Activated CD4-positive, alpha-beta T cell treated with anti-CD3 and anti-CD28 coated beads for 4 hours (primary cell): ENCODE measurements at regions not wholly inside any gene's neighbourhood (a gene's known extent, or its start where the extent isn't known, plus 50 kb on each side); places are given as distances from the start of the nearest gene placed in this dataset.

ENCODE experiments used
- DNase-seq, 2 donors: peaks; one replicate each; pipeline ENCODE4 v3.0.0-alpha.2; 2020

GRCh38 chr4:53805291-53805690, 214.0 kb upstream of the LNX1 start:
- DNase-seq = no peak

GRCh38 chr4:53804719-53805118, 213.4 kb upstream of the LNX1 start:
- no peak for DNase-seq

GRCh38 chr4:53802500-53802899, 211.2 kb upstream of the LNX1 start:
- no peak for DNase-seq

GRCh38 chr4:53801373-53801772, 210.1 kb upstream of the LNX1 start:
- no peak for DNase-seq

- DNase-seq = no peak
These were observed 209.5 kb upstream of the LNX1 start for GRCh38 chr4:53800741-53801140.

- no peak for DNase-seq
These were observed 201.8 kb upstream of the LNX1 start for GRCh38 chr4:53793096-53793495.

GRCh38 chr4:53790286-53790685, 199.0 kb upstream of the LNX1 start:
- no peak for DNase-seq

GRCh38 chr4:53788621-53789020, 197.3 kb upstream of the LNX1 start:
- DNase-seq = no peak

- no peak for DNase-seq
These were observed 196.7 kb upstream of the LNX1 start for GRCh38 chr4:53788011-53788410.

GRCh38 chr4:53786632-53787031, 195.3 kb upstream of the LNX1 start:
- DNase-seq = no peak

- no peak for DNase-seq
These were observed 194.7 kb upstream of the LNX1 start for GRCh38 chr4:53785996-53786395.

- no peak for DNase-seq
These were observed 192.8 kb upstream of the LNX1 start for GRCh38 chr4:53784112-53784511.

GRCh38 chr4:53783208-53783859, 192.0 kb upstream of the LNX1 start:
- no peak for DNase-seq

GRCh38 chr4:53782458-53782845, 191.2 kb upstream of the LNX1 start:
- DNase-seq = no peak

GRCh38 chr4:53781629-53782457, 190.6 kb upstream of the LNX1 start:
- DNase-seq = no peak

GRCh38 chr4:53780736-53781400, 189.6 kb upstream of the LNX1 start:
- no peak for DNase-seq

GRCh38 chr4:53779025-53779424, 187.7 kb upstream of the LNX1 start:
- DNase-seq = no peak

GRCh38 chr4:53778155-53778554, 186.9 kb upstream of the LNX1 start:
- no peak for DNase-seq

GRCh38 chr4:53777244-53777984, 186.1 kb upstream of the LNX1 start:
- DNase-seq = no peak

- no peak for DNase-seq
These were observed 184.9 kb upstream of the LNX1 start for GRCh38 chr4:53776141-53776540.

- DNase-seq = no peak
These were observed 184.1 kb upstream of the LNX1 start for GRCh38 chr4:53775381-53775780.

- no peak for DNase-seq
These were observed 180.0 kb upstream of the LNX1 start for GRCh38 chr4:53771326-53771725.

GRCh38 chr4:53767482-53767881, 176.2 kb upstream of the LNX1 start:
- no peak for DNase-seq
